ENCODE measurements at regions not wholly inside any gene's neighbourhood (a gene's known extent, or its start where the extent isn't known, plus 50 kb on each side); places are given as distances from the start of the nearest gene placed in this dataset.
A peak's percentile ranks its signal among the peaks of the same experiment; 100 is the strongest.
"Not testable (repeated sequence)": the region's sequence is repeated elsewhere in the genome, so short reads cannot be mapped to it uniquely, and the experiment has no call there.

DNA sequence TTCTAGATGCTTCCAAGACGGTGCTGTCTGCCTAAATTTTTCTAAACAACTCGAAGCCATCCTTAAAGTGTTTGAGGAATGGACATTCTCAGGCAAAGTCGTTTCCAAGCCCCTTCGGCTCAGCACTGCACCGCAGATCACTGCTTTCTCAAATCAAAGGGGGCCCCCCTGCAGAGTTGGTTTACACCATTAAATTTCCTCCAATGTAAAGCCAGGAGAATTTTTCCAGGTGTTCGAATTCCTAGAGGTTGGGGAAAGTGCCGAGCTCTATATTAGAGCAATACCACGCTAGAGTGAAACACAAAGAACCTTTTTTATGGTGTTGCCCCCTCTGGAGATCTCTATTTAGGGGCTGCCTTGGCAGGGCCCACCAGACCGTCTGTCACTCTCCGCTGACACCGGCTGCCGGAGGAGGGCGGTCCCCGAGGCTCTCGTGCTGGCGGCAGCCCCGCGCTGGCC is 277.9 kb upstream of the NR2F2 start:
- no peak for DNase-seq

DNA sequence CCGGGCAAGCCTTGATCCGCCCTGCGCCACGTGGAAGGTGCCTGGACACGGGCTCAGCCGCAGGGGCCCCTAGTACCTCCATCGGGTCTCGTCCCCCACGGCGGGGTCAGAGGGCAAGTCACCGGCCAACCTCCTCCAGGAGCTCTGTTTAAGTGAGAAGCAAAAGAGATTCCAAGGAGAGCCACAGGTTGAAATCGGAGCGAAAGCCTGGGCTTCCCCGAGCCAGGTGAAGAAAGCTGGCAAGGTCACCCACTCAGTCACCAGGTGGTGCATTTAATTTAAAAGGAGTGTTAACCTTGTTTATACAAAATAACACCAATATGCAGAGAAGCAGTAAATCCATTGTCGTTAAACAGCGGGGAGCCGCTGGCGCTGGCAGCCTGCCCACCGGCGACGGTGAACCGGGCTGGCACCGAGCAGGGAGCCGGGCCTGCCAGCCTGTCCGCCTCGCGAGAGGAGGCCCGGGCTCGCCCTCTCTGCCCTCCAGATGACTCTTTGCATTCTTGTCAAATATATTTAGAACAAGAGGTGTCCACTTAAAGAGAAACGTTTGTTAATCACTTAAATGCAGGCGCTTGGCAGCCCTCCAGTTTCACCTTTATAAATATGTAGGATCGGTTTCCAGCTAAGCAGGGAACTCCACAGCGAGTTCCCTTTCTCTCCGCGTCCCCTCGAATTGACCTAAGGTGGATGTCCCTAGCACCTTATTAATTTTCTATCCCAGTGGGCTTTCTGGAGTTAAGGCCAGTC is 277.3 kb upstream of the NR2F2 start:
- peak in 1 of 2 experiments; percentile 18 for DNase-seq

DNA sequence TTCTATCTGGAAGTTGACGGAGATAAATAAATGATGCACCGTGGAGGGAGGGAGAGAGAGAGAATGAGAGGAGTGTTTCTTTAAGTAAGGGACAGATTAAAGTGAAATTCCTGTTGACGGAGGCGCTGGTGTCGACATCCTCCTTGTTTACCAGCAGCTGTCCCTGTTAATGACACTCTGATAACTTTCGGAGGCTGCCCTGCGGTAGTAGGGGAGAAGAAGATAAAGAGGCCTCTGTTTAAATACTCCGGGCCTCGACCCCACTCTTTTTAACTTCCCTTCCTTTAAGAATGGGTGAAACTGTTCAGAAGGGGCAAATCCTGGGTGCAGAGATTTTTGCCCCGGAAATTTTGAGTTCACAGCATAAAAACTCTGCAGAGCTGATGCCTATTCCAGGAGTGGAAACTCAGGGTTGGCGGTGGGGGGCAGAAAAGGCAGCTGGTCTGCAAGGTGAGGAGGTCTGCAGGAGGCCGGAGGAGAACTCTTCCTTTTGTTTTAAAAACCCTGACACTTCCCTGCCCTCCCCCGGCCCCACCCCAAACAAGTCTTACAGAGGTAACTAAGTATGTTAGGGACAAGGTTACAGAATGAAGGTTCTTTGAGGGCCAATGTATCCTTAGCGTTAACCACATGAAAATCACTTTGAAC is 276.6 kb upstream of the NR2F2 start:
- no peak for DNase-seq

DNA sequence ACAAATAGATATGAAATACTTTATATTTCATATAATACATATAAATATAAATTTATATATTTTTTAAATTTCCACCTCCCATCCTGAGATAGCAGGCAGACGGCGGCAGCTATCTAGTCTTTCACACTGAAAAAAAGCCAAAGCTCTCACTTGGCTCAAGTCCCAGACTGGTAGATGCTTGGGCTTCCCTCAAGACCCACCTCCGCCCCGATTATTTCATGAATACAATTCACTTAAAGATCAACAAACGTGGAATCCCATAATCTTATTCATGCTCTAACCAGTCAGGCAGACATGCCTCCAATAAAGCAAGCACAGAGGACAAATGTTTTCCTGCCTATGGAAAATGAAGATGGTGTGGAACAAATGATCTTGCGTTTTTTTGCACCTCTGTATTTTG is 275.9 kb upstream of the NR2F2 start:
- DNase-seq, result no peak

DNA sequence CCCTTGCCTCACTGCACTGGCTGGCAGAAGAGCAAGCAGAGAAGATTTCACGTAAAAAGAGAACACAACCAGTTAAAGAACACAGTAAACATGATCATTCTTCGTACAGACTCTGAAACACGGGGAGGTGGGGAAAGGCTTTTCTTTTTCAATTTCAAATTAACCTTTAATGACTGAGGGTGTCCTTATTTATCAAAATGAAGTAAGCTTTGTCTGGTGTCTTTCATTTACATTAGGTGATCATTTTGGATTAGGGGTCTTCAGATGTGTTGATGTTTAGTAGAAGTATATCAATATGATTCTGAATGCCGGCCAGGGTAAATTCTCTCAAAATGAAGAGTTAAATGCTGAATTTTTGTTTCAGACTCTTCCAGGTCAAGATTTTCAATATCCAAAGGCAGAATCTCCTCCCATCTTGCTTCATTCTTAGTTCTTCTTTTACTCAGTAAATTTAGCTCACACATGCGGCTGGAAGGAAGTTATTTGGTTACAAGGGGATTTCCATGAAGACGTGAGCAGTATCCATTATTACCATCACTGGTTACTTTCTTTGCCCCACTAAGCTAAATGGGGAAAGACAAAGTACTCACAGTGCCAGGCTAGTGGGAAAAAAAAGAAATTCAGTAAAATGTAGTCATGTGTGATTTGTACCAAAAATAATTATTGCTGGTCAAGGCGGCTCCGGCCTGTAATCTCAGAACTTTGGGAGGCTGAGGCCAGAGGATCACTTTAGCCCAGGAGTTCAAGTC is 272.2 kb upstream of the NR2F2 start:
- DNase-seq, result no peak

DNA sequence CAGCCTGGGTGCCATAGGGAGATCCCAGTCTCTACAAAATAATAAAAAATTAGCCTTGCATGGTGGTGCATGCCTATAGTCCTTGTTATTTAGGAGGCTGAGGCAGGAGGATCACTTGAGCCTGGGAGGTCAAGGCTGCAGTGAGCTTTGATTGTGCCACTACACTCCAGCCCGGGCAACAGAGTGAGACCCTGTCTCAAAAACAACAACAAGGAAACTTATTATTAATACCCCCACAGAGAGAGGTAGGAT is 271.7 kb upstream of the NR2F2 start:
- not testable (repeated sequence) for DNase-seq

DNA sequence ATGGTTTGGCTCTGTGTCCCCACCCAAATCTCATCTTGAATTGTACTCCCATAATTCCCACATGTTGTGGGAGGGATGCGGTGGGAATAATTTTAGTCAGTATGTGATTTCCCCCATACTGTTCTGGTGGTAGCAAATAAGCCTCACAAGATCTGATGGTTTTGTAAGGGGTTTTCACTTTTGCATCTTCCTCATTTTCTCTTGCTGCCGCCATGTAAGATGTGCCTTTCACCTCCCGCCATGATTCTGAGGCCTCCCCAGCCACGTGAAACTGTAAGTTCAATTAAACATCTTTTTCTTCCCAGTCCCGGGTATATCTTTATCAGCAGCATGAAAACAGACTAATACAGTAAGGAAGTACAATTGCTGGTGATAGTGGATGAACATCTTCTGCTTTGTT is 269.9 kb upstream of the NR2F2 start:
- DNase-seq, result not testable (repeated sequence)

DNA sequence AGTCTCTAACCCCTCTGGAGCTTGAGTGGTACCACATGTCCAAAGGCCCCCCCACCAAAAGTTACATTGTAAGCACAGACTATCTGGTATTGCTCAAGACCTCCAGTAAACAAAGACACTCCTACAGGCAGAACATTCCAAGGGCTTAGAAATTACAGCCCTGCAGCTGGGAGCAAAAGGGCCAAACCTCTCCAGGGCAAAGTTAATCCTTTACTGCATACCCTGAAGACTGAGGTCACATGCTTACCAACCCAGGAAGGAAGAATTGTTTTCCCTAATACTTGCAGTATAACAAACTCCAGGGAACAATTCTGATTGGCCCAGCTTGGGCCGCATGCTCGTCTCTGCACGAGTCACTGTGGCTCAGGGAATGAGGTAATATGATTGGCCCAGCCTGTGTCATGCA is 266.1 kb upstream of the NR2F2 start:
- no peak for DNase-seq

DNA sequence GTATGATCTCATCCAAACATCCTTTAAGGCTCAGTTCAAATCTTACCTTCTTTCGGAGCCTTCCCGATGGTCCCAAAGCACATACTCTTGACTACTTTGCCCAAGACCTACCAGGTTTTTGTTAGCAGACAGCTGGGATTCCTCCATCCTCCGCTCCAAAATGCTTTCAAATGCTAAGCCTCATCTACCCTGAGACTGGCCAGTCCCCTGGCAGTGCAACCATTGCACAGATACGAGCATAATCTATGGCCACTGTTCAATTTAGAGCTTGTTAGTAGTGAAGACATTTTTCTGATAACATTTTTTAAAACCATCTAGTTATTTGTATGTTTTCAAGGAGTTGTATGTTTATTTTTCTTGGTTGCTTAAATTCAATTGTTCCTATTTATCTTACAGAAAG is 264.4 kb upstream of the NR2F2 start:
- no peak for DNase-seq

DNA sequence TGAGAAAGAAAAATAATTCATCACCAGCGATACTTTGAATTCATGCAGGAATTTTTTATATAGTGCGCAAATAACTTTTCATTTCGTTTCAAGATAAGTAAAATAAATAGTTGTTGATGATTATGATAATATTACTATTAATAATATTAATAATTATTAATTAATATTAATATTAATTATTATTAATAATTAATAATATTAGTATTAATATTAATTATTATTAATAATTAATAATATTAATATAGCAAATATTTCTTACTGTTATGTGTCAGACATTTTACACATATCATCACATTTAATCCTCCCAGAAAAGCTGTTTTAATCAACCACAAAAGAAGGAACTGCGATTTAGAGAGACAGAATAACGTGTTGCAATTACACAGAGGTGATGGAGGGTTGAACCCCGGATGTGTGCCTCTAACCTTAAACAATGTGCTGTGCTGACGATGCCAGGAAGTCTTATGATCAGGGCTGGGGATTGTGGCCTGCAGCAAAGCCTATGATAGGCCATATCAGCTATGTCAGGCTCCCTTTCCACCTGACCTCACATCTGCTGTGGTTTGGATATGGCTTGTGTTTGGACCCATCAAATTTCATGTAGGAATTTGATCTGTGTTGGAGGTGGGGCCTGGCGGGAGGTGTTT is 263.5 kb upstream of the NR2F2 start:
- no peak for DNase-seq

DNA sequence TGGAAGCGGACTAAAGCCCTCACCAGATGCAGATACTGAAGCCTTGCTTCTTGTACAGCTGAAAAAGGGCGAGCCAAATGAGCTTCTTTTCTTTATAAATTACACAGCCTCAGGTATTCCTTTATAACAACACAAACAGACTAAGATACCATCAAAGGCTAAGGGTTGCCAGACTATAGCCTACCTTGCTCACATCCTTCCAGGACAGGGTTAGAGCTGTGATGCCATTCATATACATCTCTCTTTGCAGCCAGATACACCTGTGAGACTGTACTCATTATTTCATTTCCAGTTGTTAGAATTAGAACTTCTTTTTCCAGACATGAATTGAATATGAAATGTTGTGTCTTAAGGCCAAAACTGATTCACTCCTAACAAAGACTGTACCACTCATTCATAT is 262.8 kb upstream of the NR2F2 start:
- no peak for DNase-seq

DNA sequence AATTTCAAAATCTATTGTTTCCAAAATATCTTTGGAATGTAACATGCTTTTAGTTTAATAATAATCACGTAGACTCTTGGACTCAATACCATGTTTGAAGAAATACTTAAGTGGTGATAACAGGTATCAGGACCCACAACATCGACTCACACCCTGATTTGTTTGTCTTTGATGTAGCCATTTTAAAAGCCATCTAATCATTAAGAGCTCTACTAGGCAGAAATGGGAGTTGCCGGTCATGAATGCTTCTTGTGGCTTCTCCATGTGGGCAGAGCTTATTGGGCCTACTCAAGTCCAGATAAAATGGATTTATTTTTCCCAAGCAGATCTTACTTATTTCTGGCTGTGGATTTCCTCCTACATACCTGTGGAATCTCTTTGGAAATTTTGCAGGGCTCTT is 261.6 kb upstream of the NR2F2 start:
- DNase-seq, result no peak

DNA sequence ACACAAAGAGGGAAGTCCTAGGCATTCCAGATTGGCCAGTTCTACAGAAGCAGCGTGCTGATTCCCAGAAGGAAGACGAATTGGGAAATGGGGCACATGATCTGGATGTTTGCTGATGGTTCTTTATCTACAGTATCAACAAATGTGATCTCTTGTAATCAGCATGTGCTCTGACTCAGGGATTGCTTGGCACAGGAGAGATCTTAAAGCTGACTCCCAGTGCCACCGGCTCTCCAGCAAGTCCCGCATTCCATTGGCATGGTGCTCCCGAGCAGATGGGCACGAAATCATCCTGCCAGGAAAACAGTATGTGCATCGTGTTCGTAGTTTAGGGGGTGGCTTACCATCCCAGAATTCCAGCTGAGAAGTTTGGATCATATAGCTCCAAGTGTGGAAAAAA is 259.9 kb upstream of the NR2F2 start:
- DNase-seq, result no peak

DNA sequence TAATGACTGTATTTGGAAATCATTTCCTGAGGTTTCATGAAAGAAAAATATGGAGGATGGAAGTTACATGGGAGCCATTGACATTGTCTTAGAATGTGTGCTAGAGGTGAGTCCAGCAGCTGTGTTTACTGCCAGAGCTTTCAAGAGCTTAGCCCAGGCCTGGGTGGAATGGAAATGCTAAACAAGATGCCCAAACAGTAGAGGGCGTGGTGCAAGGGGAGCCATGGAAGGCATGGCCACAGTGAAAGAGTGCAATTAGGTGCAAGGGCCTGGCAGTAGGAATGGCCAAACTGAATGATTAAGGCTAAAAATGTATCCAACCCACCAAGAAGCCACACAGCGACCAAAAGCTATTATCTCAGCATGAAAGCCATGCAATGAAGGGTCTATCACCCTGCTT is 257.7 kb upstream of the NR2F2 start:
- DNase-seq, result no peak

DNA sequence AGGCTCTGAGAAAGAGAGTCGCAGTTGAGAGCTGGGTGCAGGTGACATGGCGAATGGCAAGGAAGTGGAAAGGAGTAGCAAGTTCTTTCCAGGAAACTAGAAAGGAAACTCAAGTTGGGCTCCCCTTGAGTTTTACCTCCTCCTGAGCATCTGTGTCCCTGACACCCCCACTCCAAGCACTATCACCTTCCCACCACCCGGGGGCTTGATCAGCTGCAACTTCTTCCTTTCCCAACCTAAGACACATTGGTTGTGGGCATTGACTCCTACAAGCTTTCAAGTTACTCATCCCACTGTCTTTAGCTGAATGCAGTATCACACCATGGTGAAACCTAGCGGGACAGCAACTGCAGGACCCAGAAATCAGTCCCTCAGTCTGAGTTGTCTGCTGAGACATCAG is 256.6 kb upstream of the NR2F2 start:
- no peak for DNase-seq

DNA sequence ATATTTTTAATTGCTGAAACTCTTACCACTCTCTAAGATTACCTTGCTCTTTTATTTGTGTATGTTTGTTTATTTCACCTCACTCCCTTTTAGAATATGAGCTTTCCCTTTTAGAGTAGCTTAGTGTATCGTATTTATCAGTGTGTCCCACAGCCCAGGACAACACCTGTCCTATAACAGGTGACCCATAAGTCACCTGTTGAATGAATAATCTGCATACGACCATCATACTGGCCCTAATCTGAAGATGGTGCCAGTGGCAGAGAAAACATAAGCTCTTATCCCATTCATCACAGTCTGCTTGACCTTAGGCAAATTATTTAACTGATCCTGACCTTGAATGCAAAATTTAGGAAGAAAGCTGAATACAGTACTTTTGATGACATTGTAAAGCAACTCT is 254.6 kb upstream of the NR2F2 start:
- DNase-seq, result no peak

DNA sequence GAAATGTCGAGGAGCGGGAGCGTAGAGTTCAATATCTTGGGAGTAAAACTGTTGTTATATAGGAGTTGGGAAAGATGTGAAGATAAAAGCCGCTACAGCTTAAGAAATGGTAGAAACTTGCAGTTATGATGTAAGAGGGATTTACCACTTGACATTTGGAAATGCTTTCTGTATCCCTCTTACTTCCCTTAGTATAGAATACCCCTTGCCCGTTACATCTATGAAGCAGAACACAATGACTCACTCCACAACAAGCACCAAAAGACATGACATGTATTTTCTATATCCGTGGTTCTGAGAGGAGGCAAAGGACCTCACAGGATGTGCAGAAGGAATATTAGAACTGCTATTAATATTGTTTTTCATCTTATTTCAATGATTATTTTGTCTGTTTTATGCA is 254.2 kb upstream of the NR2F2 start:
- no peak for DNase-seq

DNA sequence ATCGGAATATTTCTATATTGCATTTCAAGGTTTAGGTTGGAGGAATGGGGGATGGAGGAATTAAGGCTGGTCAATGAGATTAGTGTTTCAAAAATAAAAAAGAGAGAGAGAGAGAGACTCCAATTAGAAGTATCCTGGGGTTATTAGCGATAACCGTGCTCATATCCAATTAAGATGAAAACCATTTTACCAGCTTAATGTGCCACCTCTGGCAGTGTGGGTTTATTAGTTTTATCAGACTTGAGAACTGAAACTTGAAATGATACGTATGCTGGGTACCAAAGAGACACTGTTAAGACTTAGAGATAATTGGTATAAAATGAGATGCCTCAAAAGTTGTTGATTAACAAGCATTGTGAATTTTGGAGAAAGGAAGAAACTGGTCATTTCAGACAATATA is 251.5 kb upstream of the NR2F2 start:
- no peak for DNase-seq

DNA sequence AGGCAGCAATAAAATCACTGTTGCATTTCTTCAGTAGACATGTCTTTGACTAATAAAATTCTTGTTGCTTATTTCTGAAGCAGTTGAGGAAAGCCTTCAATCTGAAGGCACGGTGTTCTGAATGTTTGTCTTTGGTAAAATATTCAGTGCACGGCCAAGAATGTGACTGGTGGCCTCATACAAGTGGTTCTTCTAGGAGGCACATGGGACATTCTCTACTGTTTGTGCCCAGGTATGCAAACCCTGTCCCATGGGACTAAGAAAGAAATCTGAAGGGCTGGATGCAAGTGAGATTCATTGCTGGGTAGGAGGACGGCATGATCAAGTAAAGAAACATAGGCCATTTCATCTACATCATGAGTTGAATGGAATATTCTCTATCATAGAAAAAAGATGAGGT is 250.6 kb upstream of the NR2F2 start:
- DNase-seq, result no peak

DNA sequence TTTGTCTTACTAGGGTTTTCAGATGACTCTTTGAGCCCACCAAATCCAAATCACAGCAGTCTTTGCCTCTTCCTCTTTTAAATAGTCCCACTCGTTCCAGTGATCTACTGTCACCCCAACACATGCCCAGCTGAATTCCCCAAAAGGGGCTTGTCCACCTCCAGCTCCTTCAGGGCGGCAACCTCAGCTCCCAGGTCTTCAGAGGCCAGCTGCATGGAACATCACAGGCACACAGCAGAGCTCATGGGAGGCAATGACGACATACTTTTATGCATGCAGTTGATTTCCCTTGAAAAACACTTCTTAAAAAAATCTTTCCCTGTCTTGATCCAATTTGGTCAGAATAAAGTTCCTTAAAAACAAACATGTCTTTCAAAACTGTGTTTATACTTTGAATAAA is 244.3 kb upstream of the NR2F2 start:
- no peak for DNase-seq

DNA sequence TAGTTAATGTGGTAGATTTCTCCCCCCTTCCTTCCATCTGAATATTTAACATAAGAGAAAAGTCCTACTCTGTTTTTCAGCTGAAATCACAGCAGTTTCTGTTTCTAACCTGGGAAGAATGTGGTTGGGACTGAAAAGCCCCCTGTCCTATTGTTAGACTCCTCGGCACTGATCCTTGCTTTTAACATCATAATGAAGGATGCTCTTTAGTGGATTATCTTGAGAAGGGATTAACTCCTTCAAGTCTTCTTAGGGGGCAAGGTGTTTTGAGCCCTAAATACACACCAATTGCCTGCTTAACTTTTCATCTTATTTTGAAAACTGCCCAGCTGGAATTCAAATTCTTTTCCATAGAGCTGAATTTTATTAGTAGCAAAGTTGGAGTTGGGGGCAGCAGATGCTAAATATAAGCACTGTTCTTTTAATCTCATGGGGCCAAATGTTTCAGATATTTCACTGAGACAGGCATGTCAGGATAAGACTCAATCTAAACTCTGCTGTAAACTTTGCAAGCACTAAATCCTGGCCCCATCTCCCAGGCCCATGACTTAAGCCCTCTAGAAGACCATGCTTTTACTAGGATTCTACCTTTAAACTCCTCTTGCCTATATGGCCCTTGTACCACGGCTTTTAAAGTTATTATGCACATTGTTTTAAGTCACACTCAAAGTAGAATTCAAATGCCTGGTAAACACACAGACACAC is 243.2 kb upstream of the NR2F2 start:
- no peak for DNase-seq

DNA sequence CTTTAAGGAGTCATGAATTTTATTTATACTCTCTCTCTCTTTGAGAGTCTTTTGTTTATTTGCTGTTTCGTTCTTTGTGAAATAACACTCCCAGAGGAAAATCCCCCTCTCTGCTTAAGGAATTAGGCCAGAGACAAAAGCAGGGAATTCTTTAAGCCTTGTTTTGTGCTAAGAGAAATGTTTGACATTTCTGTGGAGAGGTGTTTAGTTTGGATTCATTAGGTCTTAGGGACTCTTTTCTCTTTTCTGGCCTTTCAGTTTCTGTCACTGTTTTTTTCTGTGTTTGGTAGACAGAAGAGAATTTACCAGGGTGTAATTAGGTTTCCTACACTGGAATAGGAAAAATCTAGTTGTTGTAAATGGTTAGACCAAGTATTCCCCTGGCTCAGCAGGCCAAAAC is 241.8 kb upstream of the NR2F2 start:
- DNase-seq, result no peak

DNA sequence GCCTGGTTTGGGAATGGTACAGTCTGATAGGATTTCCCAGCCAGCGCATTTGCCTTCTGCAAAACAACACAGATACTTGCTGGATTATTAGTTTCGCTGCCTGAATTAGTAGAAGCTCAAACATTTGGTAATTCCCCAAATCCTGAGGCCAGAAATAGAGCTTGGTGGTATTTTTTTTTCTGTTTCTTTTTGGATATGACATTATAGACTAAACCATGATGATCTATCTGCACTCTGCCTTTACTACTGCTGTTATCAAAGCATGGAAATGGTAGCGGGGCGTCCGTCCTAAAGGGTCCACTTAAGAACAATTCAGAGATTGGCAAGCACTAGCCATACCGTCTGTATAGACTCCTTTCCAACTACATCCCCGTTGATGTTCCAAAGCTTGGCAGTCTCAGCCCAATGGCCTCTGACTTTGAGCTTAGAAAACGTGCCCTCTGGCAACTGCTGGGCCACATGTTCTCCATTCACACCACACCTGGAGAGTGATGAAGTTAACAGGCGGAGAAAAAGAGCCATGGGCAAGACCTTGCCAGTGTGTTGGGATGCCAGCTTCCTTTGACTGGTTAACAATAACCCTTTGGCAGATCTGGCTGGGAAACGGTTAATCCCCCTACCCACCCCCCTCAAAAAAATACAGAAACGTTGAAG is 241.0 kb upstream of the NR2F2 start:
- DNase-seq, result no peak
